Liver (tissue), 3 donors: ENCODE measurements at regions not wholly inside any gene's neighbourhood (a gene's known extent, or its start where the extent isn't known, plus 50 kb on each side); places are given as distances from the start of the nearest gene placed in this dataset.

Experiments used
- ATF3 ChIP-seq: IDR thresholded peaks from 2 replicates; pipeline ENCODE4 v1.6.1; 2016; ENCODE audit warnings: antibody characterized with exemption
- CTCF ChIP-seq: fragments of 150-350 bp; IDR thresholded peaks from 2 replicates; pipeline ENCODE4 v1.5.1; 2017; ENCODE audit warnings: improper control_type of control experiment, low read depth, low read length; ENCODE audit not compliant: missing input control
- GABPA ChIP-seq, 2 donors: IDR thresholded peaks in 1 of 2; conservative IDR thresholded peaks in 1 of 2; 2 replicates each; pipeline ENCODE4 v1.6.1; 2016; ENCODE audit warnings: antibody characterized with exemption in 2 of 2, mild to moderate bottlenecking in 1 of 2, moderate library complexity in 1 of 2
- RAD21 ChIP-seq, 2 donors: IDR thresholded peaks; 2 replicates each; pipeline ENCODE4 v1.6.1; 2016; ENCODE audit warnings: antibody characterized with exemption in 2 of 2, mild to moderate bottlenecking in 2 of 2
- REST ChIP-seq: IDR thresholded peaks from 2 replicates; pipeline ENCODE4 v1.6.1; 2016; ENCODE audit warnings: antibody characterized with exemption, mild to moderate bottlenecking
- RXRA ChIP-seq, 2 donors: IDR thresholded peaks; 2 replicates each; pipeline ENCODE4 v1.6.1; 2017 to 2018; ENCODE audit warnings: antibody characterized with exemption in 2 of 2, mild to moderate bottlenecking in 1 of 2
- TAF1 ChIP-seq: conservative IDR thresholded peaks from 2 replicates; pipeline ENCODE4 v1.6.1; 2016; ENCODE audit warnings: antibody characterized with exemption, mild to moderate bottlenecking
- YY1 ChIP-seq: IDR thresholded peaks from 2 replicates; pipeline ENCODE4 v1.6.1; 2016; ENCODE audit warnings: antibody characterized with exemption, mild to moderate bottlenecking
- ZBTB33 ChIP-seq: IDR thresholded peaks from 2 replicates; pipeline ENCODE4 v1.6.1; 2016; ENCODE audit warnings: antibody characterized with exemption
- donor health status: healthy.
- donor health status: healthy.

GRCh38 chr5:172556262-172556661 is 84.8 kb upstream of the NEURL1B start:
- TF ChIP-seq GABPA (IDR thresholded peaks at IDR 0.05 in 1 of 2, conservative IDR thresholded peaks at IDR 0.05 in 1 of 2) (no peak), CTCF (no peak), REST (no peak), RXRA (IDR thresholded peaks at IDR 0.05) (no peak), ZBTB33 (no peak), ATF3 (no peak), TAF1 (no peak), RAD21 (IDR thresholded peaks at IDR 0.05) (no peak), YY1 (no peak)
